SK-N-SH (cell line): ENCODE measurements at regions not wholly inside any gene's neighbourhood (a gene's known extent, or its start where the extent isn't known, plus 50 kb on each side); places are given as distances from the start of the nearest gene placed in this dataset.

Source experiments
- CTCF ChIA-PET: fragments of 300-600, 350-600 bp; formaldehyde crosslinking; extraction: SDS; loops from one replicate; lab custom pipeline; 2021; lab: Yijun Ruan, JAX
- POLR2A ChIA-PET: fragments of 350-600 bp; sonication (Branson Sonifier 250); formaldehyde crosslinking; extraction: SDS; loops from one replicate; lab custom pipeline; 2020; ENCODE audit warnings: antibody characterized with exemption, inconsistent platforms; lab: Yijun Ruan, JAX
- DNase-seq: peaks from one replicate; pipeline ENCODE4 v3.0.0; 2012
- H2AFZ ChIP-seq: fragments of 200-600 bp; sonication (generic); 2 replicates; pipeline ENCODE4 v1.8.1; 2016; ENCODE audit warnings: antibody characterized with exemption, mild to moderate bottlenecking, low read depth
- H3F3A ChIP-seq: fragments of 200-600 bp; sonication (generic); replicated peaks from 2 replicates; pipeline ENCODE3; 2016; ENCODE audit warnings: antibody characterized with exemption, mild to moderate bottlenecking; ENCODE audit not compliant: insufficient read depth
- H3K27ac ChIP-seq, 2 experiments: fragments of 200-500 bp in 1 of 2; fragments of 200-600 bp in 1 of 2; sonication (Bioruptor generic) in 1 of 2; sonication (generic), shearing (Covaris generic) in 1 of 2; 2 replicates each; pipeline versions ENCODE4 v1.5.1 to v1.6.1; 2014 to 2016; ENCODE audit warnings: low read depth in 2 of 2, inconsistent platforms in 1 of 2, low read length in 1 of 2, mild to moderate bottlenecking in 1 of 2, mixed read lengths in 1 of 2
- H3K27me3 ChIP-seq: fragments of 200-600 bp; sonication (generic), shearing (Covaris generic); 2 replicates; pipeline ENCODE4 v1.6.1; 2016; ENCODE audit warnings: mixed run types; ENCODE audit not compliant: insufficient read depth
- H3K36me3 ChIP-seq, 2 experiments: fragments of 200-500 bp in 1 of 2; fragments of 200-600 bp in 1 of 2; sonication (Bioruptor generic) in 1 of 2; sonication (generic) in 1 of 2; replicated peaks in 1 of 2; 2 replicates each; pipeline versions ENCODE3 to v1.5.1; 2014 to 2016; ENCODE audit warnings: low read length in 1 of 2, mild to moderate bottlenecking in 1 of 2; ENCODE audit not compliant: insufficient read depth in 2 of 2, control insufficient read depth in 1 of 2
- H3K4me1 ChIP-seq, 2 experiments: fragments of 200-500 bp in 1 of 2; fragments of 200-600 bp in 1 of 2; sonication (Bioruptor generic) in 1 of 2; sonication (generic), shearing (Covaris generic) in 1 of 2; 2 replicates each; pipeline versions ENCODE4 v1.5.1 to v1.6.1; 2014 to 2016; ENCODE audit warnings: low read depth in 1 of 2, low read length in 1 of 2, mixed run types in 1 of 2; ENCODE audit not compliant: insufficient read depth in 2 of 2, control insufficient read depth in 1 of 2
- H3K4me2 ChIP-seq: fragments of 200-600 bp; sonication (generic), shearing (Covaris generic); 2 replicates; pipeline ENCODE4 v1.6.1; 2017; ENCODE audit warnings: mixed run types
- H3K4me3 ChIP-seq, 2 experiments: fragments of 200-500 bp in 1 of 2; fragments of 200-600 bp in 1 of 2; sonication (Bioruptor generic) in 1 of 2; sonication (generic), shearing (Covaris generic) in 1 of 2; 2 replicates each; pipeline versions ENCODE4 v1.5.1 to v1.8.1; 2014 to 2016; ENCODE audit warnings: low read depth in 2 of 2, inconsistent platforms in 1 of 2, low read length in 1 of 2, mild to moderate bottlenecking in 1 of 2, mixed read lengths in 1 of 2, moderate library complexity in 1 of 2
- H3K79me2 ChIP-seq: fragments of 200-600 bp; sonication (generic); 2 replicates; pipeline ENCODE4 v1.8.1; 2017; ENCODE audit warnings: mild to moderate bottlenecking; ENCODE audit not compliant: insufficient read depth
- H3K9ac ChIP-seq: fragments of 200-600 bp; sonication (generic); 2 replicates; pipeline ENCODE4 v1.6.1; 2017; ENCODE audit warnings: mixed run types
- H3K9me2 ChIP-seq: fragments of 200-600 bp; sonication (generic); 2 replicates; pipeline ENCODE4 v1.6.1; 2017; ENCODE audit warnings: mixed run types
- H3K9me3 ChIP-seq: fragments of 200-600 bp; sonication (generic); 2 replicates; pipeline ENCODE4 v1.6.1; 2017; ENCODE audit warnings: mixed run types, mild to moderate bottlenecking, moderate library complexity
- H4K20me1 ChIP-seq: fragments of 200-600 bp; sonication (generic); 2 replicates; pipeline ENCODE4 v1.6.1; 2017; ENCODE audit warnings: mild to moderate bottlenecking, mixed run types; ENCODE audit not compliant: insufficient read depth
- CHD2 ChIP-seq: fragments of 150-350 bp; IDR thresholded peaks from 2 replicates; pipeline ENCODE4 v1.6.1; 2018; ENCODE audit warnings: low read length; ENCODE audit not compliant: partially characterized antibody
- EP300 ChIP-seq, 2 experiments: IDR thresholded peaks; 2 replicates each; pipeline versions ENCODE4 v1.4.0 to v1.6.1; 2012; ENCODE audit warnings: borderline replicate concordance in 1 of 2, low read depth in 1 of 2, low read length in 1 of 2
- FOSL2 ChIP-seq: IDR thresholded peaks from 2 replicates; pipeline ENCODE4 v1.4.0; 2012; ENCODE audit warnings: low read depth, mild to moderate bottlenecking, moderate library complexity, borderline replicate concordance
- FOXM1 ChIP-seq: IDR thresholded peaks from 2 replicates; pipeline ENCODE4 v1.4.0; 2012; ENCODE audit warnings: low read depth, mild to moderate bottlenecking
- IRF3 ChIP-seq: fragments of 150-350 bp; IDR thresholded peaks from 2 replicates; pipeline ENCODE4 v1.6.1; 2016; ENCODE audit warnings: mild to moderate bottlenecking, low read depth, low read length
- JUND ChIP-seq: IDR thresholded peaks from 2 replicates; pipeline ENCODE4 v1.4.0; 2012
- MAX ChIP-seq: IDR thresholded peaks from 2 replicates; pipeline ENCODE4 v1.4.0; 2012; ENCODE audit warnings: low read depth
- MXI1 ChIP-seq: IDR thresholded peaks from 2 replicates; pipeline ENCODE4 v1.6.1; 2012; ENCODE audit warnings: mild to moderate bottlenecking, low read depth, low read length, improper control_type of control experiment
- NRF1 ChIP-seq: IDR thresholded peaks from 2 replicates; pipeline ENCODE4 v1.6.1; 2012; ENCODE audit warnings: low read depth, mild to moderate bottlenecking, low read length
- PBX3 ChIP-seq: IDR thresholded peaks from 2 replicates; pipeline ENCODE4; 2012
- TAF1 ChIP-seq: IDR thresholded peaks from 2 replicates; pipeline ENCODE4 v1.6.1; 2012; ENCODE audit warnings: low read depth, mild to moderate bottlenecking, low read length, moderate library complexity, borderline replicate concordance
- TCF12 ChIP-seq: IDR thresholded peaks from 2 replicates; pipeline ENCODE4 v1.4.0; 2012
- USF1 ChIP-seq: IDR thresholded peaks from 2 replicates; pipeline ENCODE4 v1.4.0; 2012; ENCODE audit warnings: low read depth, borderline replicate concordance
- YY1 ChIP-seq: IDR thresholded peaks from 2 replicates; pipeline ENCODE4 v1.4.0; 2012; ENCODE audit warnings: low read depth, mild to moderate bottlenecking
- WGBS: methylation state at CpG from one replicate; pipeline ENCODE4 v1.1.6; 2017; ENCODE audit warnings: low lambda C conversion rate; 5-methylcytosine and 5-hydroxymethylcytosine counted together

- TF ChIP-seq PBX3 (peak; percentile 90), USF1 (no peak), FOXM1 (0 out of 2 replicates have a peak, but pooled peaks have one; percentile 42), MXI1 (no peak), NRF1 (no peak), FOSL2 (peak; percentile 87), CHD2 (no peak), YY1 (no peak)
These were observed 429.1 kb downstream of the HTR1B start (continued) for GRCh38 chr6:77034161-77034560.

- no peaks in the 10 kb centered on the region for H3K79me2 ChIP-seq
- CTCF ChIA-PET, result no interaction called here
These were observed 432.2 kb downstream of the HTR1B start for GRCh38 chr6:77030929-77031674.

More at GRCh38 chr6:77030929-77031674, 432.2 kb downstream of the HTR1B start:
- Histone ChIP-seq H3K27ac (peak overlapping the region in 1 of 2 experiments; percentile 28; a peak in 1 of 4 replicates), H3K4me2 (0 out of 2 replicates have a peak overlapping the region, but pooled peaks have one; percentile 26), H3K4me1 (no peaks in the 10 kb centered on the region; a peak in 1 of 4 replicates), H3K9ac (no peak overlapping the region), H3F3A (peaks cover 7% of the 10 kb centered on the region), H2AFZ (no peak overlapping the region), H3K9me2 (no peaks in the 10 kb centered on the region), H4K20me1 (no peaks in the 10 kb centered on the region), H3K4me3 (no peak overlapping the region; a peak in 1 of 4 replicates), H3K27me3 (no peaks in the 10 kb centered on the region), H3K9me3 (no peaks in the 10 kb centered on the region), H3K36me3 (no peaks in the 10 kb centered on the region)
- TF ChIP-seq PBX3 (peak; percentile 69), IRF3 (no peak), MAX (no peak), EP300 (IDR thresholded peaks at IDR 0.05; ENCODE audit: borderline replicate concordance in 1 of 2, low read depth in 1 of 2, low read length in 1 of 2) (0 out of 4 replicates have a peak, but pooled peaks of 1 of the 2 experiments have one; percentile 28), TCF12 (peak; percentile 62), JUND (peak; percentile 31; the same call in 1 of the 2 replicates), TAF1 (no peak), CHD2 (no peak)
- POLR2A ChIA-PET, result no interaction called here
- DNase-seq, result no peak
- WGBS, result 10% methylated on average over 7 of the region's 7 CpGs
